ENCODE measurements at regions not wholly inside any gene's neighbourhood (a gene's known extent, or its start where the extent isn't known, plus 50 kb on each side); places are given as distances from the start of the nearest gene placed in this dataset.

GRCh38 chrX:149151805-149152757, 353.0 kb downstream of the IDS start:
- DNase-seq = no peak

GRCh38 chrX:149145845-149146285, 359.2 kb downstream of the IDS start:
- DNase-seq = no peak

DNA sequence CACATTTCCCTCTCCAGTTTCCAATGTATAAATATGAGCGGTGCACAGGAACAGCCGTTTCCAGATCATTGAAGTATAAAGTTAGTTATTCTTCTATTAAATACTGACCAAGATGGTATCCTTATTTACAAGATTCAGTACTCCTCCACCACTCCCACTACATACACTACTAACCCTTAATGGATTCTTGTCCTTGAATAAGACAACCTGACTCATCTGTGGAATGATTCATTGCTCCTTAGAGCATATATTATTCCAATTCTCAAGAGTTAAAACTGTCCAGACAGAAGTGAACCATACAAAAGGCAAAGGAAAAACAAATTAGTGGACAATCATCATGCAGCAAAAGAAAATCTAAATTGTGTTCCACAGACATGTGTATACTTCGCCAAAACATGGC, 373.3 kb downstream of the IDS start:
- no peak for DNase-seq

DNA sequence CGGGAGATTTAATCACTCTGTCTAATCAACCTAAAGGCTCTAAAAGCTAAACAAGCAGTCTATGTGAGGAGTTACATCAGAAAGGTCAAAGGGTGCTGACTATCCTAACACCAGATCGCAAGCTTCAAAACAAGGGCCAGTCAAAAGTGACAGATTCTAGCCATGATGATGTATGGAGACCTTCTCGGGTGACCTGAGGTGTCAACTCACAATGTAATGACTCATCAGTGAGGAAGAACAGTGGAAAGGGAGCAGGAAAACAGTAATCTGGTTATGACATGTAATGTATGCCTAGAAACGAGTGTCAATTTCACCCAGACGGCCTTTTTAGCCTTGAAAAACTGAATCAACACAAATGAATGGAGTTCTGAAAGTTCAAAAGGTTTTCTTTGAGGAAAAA, 375.3 kb downstream of the IDS start:
- no peak for DNase-seq

DNA sequence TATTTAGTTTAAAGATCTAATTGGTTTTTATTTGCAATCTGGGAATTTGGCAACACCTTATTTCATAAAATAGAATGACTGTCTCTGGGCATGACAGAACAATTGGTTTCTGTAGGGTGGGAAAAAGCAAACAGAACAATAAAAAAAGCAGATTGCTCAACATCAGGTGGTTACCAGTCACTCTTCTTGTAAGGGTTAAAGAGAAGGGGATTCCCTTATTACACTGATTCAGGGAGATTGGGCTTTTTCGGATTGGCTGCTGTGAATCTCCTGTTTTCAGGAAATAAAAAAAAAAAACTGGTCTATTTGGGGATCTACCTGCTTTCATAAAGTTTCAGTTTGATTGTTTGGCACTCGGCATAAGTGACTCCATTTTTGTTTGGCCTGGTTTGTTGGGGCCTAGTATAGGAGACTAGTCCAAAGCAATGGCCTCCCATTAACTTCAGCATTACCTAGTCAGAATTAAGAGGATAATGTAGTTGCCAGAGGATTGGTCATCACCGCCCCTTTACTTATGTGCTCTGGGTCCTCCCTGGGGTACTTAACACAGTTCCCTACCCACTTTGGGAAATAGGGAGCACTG, 380.5 kb downstream of the IDS start:
- no peak for DNase-seq

GRCh38 chrX:149121206-149121920, 383.7 kb downstream of the IDS start:
- no peak for DNase-seq

DNA sequence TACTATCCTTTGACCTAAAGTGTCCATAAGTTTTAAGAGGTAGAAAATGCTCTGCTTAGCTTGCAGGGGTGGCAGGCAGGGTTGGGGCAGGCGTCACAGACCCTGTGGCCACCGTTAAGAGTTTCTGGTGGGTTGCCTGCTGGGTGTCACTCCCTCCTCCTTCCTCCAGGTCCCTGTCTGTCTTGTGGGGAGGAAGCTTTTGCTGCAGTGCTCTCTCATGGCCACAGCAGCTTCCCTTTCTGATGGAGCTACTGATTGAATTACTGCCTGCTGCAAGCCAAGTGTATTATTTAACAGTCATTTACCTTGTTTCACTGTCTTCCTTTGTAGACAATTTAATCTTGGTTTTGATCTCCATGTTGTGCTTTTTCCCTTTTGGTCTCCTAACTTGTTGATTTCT, 384.6 kb downstream of the IDS start:
- DNase-seq = no peak

DNA sequence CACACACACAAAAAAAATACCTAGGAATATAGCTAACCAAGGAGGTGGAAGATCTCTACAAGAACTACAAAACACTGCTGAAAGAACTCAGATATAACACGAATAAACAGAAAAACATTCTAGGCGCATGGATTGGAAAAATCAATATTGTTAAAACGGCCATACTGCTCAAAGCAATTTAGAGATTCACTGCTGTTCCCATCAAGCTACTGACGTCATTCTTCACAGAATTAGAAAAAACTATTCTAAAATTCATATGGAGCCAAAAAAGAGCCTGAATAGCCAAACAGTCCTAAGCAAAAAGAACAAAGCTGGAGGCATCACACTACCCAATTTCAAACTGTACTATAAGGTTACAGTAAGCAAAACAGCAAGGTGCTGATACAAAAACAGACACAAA, 390.2 kb downstream of the IDS start:
- no peak for DNase-seq

DNA sequence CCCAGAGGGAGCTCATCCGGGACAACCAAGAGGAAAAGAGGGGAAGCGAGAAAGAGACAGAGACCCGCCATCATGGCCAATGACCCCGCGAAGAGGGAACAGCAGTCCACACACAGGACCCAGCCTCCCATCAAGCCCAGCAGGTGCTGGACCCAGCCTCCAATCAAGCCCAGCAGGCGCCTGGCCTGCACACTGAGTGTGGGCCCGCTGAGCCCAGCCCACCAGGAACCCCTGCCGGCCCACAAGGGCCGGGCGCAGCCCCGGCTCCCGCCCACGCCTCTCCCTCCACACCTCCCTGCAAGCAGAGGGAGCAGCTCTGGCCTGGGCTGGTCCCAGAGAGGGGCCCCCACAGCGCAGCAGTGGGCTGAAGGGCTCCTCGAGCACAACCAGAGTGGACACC, 391.1 kb downstream of the IDS start:
- DNase-seq = no peak

DNA sequence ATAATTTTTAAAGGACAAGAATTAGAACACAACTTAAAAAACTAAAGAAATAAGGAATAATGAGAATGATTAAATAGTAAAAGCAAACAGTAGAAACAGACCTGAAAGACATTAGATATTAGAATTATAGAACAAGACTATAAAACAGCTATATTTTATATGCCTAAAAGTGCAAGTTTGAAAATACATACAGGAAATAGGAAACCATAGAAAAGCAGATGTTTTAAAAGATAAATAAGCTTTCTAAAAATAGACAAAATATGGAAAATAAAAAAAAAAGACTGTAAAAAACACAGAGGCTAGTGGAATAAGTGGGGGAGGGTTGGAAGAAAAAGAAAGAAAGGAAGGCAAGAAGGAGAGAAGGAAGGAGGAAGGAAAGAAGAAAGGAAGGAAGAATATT, 407.3 kb downstream of the IDS start:
- DNase-seq = no peak

DNA sequence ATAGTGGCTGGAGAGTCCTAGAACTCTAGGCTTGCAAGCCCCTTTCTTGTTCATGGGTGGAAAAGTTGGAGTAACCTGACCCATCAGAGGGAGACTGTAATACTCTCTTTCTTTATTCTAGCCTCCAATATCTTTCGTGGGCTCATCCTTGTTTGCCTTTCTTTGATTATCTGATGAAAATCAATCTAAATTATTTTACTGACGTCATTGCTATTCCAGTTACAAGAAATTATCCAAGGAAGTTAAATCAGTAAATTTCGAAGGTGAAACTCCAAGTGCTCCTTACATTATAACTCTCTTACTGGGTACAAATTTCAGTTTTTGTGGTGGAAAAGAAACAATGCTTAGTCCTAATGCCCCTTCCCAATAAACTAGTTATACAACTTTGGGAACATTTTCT, 412.9 kb downstream of the IDS start:
- DNase-seq = no peak

- no peak for DNase-seq
Observed at GRCh38 chrX:149079805-149080406, 425.2 kb downstream of the IDS start.

DNA sequence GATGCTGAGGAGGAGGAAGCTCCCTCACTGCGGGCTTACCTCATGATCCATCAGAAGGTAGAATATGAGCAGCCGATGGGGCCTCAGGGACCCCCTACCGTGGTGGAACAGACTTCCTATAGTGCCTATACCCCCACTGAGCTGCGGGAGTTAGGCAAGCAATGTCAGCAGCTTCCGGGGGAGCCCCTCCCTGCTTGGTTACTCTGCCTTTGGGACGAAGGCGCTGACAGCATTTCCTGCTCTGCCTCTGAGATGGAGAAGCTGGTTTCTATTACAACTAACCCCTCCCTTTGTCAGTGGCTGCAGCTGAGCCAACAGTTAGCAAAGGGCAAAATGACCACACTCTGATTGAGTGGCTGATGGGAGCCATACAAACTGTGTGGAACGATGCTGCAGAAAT, 430.7 kb downstream of the IDS start:
- no peak for DNase-seq

GRCh38 chrX:149073479-149073878, 431.6 kb downstream of the IDS start:
- DNase-seq = no peak

- DNase-seq = no peak
Observed at GRCh38 chrX:149069899-149070298, 435.2 kb downstream of the IDS start.

- no peak for DNase-seq
Observed at GRCh38 chrX:149060921-149061320, 444.2 kb downstream of the IDS start.

All from HCEC 1CT (cell line).